CD4-positive, alpha-beta T cell treated with Interleukin-4 for 4 hours (primary cell): ENCODE measurements at regions not wholly inside any gene's neighbourhood (a gene's known extent, or its start where the extent isn't known, plus 50 kb on each side); places are given as distances from the start of the nearest gene placed in this dataset.
"Not testable (repeated sequence)": the region's sequence is repeated elsewhere in the genome, so short reads cannot be mapped to it uniquely, and the experiment has no call there.

Experiments
- DNase-seq: peaks from one replicate; pipeline ENCODE4 v3.0.0-alpha.2; 2020

DNA sequence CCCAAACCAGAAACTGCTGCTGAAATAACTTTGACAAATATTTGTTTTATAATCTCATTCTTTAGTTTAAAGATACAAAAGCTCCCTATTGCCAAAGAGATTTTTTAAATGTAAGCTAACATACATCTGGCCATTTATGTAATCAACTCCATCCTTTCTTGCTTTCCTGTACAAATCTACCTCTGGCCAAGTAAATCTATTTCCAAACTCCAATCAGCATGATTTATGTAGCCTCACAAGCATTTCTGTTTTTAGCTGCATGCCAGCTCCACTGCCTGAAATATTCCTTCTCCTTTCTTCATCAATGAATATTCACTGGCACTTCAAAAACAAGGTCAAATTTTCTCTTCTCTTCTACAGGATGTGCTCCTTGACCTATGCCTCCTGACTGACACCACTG lies 80.0 kb downstream of the SHOX2 start:
- DNase-seq = no peak

DNA sequence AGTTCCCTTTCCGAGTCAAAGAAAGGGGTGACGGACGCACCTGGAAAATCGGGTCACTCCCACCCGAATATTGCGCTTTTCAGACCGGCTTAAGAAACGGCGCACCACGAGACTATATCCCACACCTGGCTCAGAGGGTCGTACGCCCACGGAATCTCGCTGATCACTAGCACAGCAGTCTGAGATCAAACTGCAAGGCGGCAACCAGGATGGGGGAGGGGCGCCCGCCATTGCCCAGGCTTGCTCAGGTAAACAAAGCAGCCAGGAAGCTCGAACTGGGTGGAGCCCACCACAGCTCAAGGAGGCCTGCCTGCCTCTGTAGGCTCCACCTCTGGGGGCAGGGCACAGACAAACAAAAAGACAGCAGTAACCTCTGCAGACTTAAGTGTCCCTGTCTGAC lies 86.3 kb downstream of the SHOX2 start:
- DNase-seq = not testable (repeated sequence)

DNA sequence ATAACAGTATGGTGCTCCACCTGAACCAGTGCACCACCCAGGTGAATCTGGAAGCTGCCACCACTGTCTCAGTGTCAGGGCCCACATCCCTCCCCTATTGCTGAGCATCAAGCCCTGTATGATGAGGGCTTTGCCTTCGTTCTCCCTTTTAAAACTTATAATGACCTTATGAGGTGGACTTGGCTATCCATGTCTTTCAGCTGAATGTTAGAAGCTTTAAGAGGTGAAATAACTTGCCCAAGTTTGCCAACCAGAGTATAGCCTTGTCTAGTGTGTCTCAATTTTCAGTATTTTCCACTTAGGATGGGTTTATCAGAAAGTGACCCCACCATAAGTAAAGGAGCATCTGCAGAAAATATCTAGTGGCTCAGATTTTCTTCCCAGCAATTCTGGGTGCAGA lies 87.8 kb downstream of the SHOX2 start:
- no peak for DNase-seq

DNA sequence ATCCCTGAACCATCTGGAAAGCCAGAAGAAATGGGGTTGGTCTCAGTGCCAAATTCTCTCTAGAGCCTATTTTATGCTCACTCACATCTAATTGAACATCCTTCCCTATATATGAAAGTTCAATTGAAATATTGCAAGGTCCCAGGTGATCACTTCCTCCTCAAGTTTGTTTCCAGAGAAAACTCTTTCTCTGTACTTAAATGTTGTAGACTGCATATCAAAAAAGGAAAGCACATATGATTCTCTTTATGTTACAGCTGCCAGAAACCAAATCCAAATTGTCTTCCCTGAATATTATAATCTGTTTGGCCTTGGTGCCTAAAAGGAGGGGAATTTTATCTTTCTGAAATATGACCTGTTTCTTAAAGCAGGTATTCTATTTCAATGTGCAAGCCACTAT lies 93.3 kb downstream of the SHOX2 start:
- DNase-seq = no peak

GRCh38 chr3:158005391-158006100 lies 100.7 kb downstream of the SHOX2 start:
- DNase-seq = no peak

- no peak for DNase-seq
Measured at GRCh38 chr3:157999246-157999645, 107.0 kb downstream of the SHOX2 start.

- no peak for DNase-seq
Measured at GRCh38 chr3:157982359-157982758, 123.9 kb downstream of the SHOX2 start.

DNA sequence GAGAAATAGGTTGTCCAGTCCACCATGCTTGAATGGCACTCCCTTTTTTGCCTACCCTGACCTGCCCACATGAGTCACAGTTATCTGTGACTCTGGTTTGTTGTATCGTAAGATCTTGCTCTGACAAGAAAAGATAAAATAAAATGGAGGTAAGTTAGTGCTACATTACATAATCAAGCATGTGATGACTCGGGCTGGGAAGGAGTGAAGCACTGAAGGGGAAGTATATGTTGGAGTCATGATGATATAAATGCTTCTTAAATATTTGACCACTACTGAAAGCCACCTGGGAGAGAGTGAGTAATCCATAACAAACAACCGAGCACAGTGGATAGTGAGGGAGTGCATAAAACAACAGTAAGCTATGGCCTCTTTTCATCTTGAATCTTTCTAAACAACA lies 124.4 kb downstream of the SHOX2 start:
- no peak for DNase-seq

DNA sequence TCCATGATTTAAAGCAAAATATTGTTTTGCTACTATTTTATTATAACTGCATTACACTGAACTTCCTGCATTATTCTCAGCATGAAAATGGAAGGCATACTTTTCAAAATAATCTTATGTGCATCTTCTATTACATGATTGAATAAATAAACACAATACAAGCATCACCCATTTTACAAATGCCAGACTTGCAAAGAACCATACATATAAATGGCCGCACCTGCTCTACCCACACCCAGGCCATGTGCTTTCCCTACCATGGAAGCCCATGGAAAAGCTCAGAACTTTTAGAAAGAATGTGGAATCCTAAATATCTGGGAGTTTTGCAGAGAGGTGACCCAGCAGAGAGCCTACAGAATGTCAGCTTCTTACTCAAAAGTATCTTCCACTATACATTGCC lies 127.2 kb downstream of the SHOX2 start:
- no peak for DNase-seq

DNA sequence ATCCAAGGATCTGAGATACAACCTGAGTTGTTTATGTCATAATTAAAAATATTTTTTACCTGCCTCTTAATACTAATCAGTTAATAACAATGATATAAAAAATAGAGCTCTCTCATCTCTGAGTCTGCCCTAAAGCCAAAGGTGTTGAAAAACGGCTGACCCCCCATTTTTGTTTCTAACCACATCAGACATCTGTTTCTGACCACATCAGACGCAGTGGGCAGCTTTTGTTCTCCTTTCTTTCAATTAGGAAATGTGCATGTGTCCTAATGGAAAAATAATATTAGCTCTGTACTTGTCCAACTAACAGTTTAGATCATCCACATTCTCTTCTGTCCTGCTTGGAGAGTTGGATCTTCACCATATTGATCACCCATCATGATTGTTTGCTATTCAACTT lies 144.6 kb downstream of the SHOX2 start:
- no peak for DNase-seq

- DNase-seq = no peak
Measured at GRCh38 chr3:157958457-157958856, 147.8 kb downstream of the SHOX2 start.

GRCh38 chr3:157956850-157957249 lies 149.4 kb downstream of the SHOX2 start:
- DNase-seq = no peak

DNA sequence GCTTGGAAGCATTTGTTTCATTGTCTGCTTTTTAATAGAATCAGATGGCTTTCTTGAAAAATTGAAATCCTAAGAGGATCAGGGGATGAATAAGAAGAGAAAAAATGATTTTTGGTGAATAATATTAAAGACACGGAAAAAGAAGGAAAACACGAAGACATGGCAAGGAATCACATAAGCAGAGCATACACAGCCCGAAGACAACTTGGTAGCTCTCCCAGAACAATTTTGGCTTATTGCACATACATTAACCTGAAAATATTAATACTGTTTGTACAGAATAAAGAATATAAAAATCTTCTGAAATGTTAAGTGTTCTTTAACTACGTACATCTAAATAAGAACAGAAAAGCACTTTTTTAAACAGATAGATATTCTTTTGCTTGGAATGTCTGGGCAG lies 150.0 kb downstream of the SHOX2 start:
- no peak for DNase-seq

GRCh38 chr3:157953565-157953964 lies 152.7 kb downstream of the SHOX2 start:
- DNase-seq = no peak

DNA sequence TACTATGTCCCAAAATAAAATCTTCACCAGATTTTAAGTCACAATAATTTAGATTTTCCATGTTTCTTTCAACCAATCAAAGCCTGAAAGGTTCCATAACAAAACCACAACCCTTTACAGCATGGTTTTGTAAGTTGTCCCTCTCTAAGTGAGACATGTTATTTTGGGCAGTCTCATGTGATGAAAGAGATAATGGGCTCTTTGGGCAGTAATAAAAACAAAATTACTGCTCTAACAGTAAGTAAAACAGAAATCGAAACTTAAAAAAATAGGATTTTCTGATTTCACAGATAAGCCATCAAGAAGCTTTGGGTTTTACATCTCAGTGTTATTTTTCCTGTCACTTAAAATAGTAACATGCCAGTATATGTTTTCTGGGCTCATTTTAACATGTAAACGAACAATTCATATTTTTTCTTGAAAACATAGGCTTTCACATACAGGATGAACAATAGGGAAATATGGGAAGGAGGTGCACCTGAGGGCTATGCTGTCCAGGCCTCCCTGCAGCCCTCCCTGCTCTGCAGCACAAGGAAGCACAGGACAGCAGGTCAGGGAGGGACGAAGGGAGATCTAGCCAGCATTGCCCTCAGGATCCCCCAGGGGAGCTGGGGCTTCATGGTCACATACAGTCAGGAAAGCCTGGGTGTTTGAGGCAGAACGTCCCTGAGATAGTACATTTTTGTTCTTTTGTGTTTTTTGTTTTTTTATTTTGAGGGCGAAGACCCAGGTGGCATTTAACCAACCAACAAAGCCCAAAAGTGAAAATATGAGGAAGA lies 157.4 kb downstream of the SHOX2 start:
- no peak for DNase-seq

DNA sequence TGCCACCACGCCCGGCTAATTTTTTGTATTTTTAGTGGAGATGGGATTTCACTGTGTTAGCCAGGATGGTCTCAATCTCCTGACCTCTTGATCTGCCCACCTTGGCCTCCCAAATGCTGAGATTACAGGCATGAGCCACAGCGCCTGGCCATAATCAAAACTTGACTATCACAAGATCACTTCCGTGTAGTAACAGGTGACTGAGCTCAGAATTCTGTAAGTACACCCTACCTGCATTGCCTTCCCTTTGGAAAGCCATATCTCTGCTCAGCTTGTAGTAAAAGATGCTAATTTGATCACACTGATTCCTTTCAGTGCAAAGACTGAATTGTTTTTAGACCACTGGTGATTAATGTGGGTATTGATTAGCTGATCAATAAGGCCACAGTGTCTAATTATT lies 167.1 kb downstream of the SHOX2 start:
- no peak for DNase-seq

- DNase-seq = no peak
Measured at GRCh38 chr3:157938154-157938779, 168.0 kb downstream of the SHOX2 start.

DNA sequence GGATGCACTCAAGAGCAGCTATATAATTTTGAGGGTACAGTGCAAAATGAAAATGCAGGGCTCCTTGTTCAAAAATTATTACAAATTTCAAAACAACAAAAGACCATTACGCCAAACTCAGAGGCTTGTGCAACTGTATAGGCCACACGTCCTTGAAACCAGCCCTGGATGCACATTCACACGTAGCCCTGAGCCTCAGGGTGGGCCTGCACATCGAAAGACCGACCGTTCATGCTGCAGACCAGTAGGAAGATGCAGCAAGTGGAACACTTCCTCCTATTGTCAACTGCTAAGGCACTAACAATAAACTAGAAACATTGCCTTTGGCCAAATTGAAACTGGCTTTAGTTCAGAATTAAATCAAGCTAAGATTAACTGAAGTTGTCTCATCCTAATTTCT lies 174.7 kb downstream of the SHOX2 start:
- DNase-seq = no peak

GRCh38 chr3:157930000-157930780 lies 176.0 kb downstream of the SHOX2 start:
- no peak for DNase-seq

- no peak for DNase-seq
Measured at GRCh38 chr3:157926822-157927221, 179.4 kb downstream of the SHOX2 start.

DNA sequence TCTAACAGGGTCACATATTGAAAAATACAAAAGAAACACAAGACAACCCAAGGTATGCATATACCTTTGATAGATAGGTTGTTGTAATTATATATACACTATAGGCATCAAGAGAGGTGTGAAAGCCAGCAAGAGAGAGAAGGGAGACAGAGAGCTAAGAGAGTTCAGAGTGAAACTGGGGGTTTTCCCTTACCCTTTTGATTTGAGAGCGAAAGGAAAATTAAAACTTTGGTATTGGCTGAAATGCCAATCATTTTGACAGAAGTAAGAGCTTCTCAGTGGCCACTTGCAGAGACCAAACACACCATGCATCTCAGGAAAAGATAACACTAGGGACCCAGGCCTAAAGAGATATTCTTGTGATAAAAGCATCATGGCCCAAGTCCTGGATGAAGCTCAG lies 183.6 kb downstream of the SHOX2 start:
- no peak for DNase-seq

- DNase-seq = no peak
Measured at GRCh38 chr3:157921811-157922210, 184.4 kb downstream of the SHOX2 start.
